ENCODE measurements at regions not wholly inside any gene's neighbourhood (a gene's known extent, or its start where the extent isn't known, plus 50 kb on each side); places are given as distances from the start of the nearest gene placed in this dataset.

DNA sequence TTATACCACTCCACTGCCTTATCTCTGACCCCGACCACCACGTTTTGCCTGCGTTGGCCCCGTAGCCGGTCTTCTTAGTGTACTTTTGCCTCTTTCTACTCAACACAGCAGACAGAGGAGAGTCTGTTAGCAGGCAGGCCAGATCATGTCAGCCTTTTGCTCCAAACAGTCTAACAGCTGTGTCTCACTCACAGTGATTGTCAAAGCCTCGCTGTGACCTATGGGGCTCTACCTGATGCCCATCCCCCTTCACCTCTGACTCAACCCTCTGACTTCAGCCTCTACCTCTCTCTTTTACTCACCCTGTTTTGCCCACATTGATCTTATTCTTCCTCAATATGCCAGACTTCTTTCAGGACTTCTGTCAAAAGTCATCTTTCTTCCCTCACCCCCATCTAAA lies 127.1 kb downstream of the TRIML1 start:
- Mint-ChIP-seq H3K36me3 (no peaks in the 10 kb centered on the region), H3K9me3 (peaks cover 11% of the 10 kb centered on the region), H3K27ac (no peak overlapping the region), H3K27me3 (no peaks in the 10 kb centered on the region), H3K4me1 (no peaks in the 10 kb centered on the region), H3K4me3 (no peak overlapping the region)
- no peak for DNase-seq

GRCh38 chr4:188268131-188268908 lies 129.1 kb downstream of the TRIML1 start:
- no peak for DNase-seq
- no peak overlapping the region for H3K27ac Mint-ChIP-seq
- no peaks in the 10 kb centered on the region for H3K4me1 Mint-ChIP-seq
- H3K9me3 Mint-ChIP-seq = peaks cover 8% of the 10 kb centered on the region
- H3K4me3 Mint-ChIP-seq = no peak overlapping the region
- no peaks in the 10 kb centered on the region for H3K27me3 Mint-ChIP-seq
- no peaks in the 10 kb centered on the region for H3K36me3 Mint-ChIP-seq

GRCh38 chr4:188270273-188271069 lies 131.2 kb downstream of the TRIML1 start:
- Mint-ChIP-seq H3K27me3 (no peaks in the 10 kb centered on the region), H3K4me1 (no peaks in the 10 kb centered on the region), H3K9me3 (peaks cover 4% of the 10 kb centered on the region), H3K4me3 (no peak overlapping the region), H3K36me3 (no peaks in the 10 kb centered on the region), H3K27ac (no peak overlapping the region)
- DNase-seq = no peak

DNA sequence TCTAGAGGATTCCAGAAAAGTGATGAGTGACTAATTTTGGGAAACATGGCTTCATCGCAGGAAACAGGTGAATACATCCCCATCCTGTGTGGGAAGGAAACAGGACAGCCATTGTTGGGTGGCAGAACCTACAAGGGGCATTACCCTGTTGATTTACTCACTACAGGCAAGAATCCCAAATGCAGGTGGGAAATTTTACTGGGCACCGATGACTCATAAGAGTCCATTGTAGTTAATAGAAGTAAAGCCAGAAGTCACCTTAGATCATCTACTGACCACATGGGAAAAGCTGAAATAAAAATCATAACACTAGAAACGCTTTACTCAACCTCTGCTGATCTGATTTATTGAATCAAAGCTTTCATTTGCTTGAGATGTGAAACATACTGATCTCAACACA lies 136.4 kb downstream of the TRIML1 start:
- no peak for DNase-seq
- no peaks in the 10 kb centered on the region for H3K27me3 Mint-ChIP-seq
- H3K4me1 Mint-ChIP-seq = no peaks in the 10 kb centered on the region
- no peaks in the 10 kb centered on the region for H3K9me3 Mint-ChIP-seq
- H3K4me3 Mint-ChIP-seq = no peak overlapping the region
- H3K36me3 Mint-ChIP-seq = no peaks in the 10 kb centered on the region
- H3K27ac Mint-ChIP-seq = no peak overlapping the region

DNA sequence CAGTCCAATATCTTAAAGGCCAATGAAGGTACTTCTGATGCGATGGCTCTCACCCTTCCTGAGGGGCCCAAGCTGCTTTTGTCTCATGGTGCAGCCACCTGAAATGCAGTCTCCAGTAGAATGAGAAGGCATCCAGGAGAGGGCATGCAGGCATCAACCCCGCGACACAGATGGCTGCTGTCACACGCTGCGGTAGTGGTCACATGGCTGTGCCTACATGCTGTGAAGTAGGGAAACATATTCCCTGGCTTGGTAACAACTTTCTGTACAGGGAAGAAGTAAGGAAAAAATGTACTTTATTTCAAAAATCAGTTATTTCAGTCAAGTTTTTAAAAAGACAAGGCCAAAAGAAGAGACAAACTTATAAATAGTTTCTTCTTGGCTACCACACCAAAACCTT lies 139.9 kb downstream of the TRIML1 start:
- DNase-seq = no peak
- no peaks in the 10 kb centered on the region for H3K36me3 Mint-ChIP-seq
- no peaks in the 10 kb centered on the region for H3K4me1 Mint-ChIP-seq
- H3K27ac Mint-ChIP-seq = no peak overlapping the region
- no peaks in the 10 kb centered on the region for H3K9me3 Mint-ChIP-seq
- peaks cover 17% of the 10 kb centered on the region for H3K27me3 Mint-ChIP-seq
- H3K4me3 Mint-ChIP-seq = no peak overlapping the region

DNA sequence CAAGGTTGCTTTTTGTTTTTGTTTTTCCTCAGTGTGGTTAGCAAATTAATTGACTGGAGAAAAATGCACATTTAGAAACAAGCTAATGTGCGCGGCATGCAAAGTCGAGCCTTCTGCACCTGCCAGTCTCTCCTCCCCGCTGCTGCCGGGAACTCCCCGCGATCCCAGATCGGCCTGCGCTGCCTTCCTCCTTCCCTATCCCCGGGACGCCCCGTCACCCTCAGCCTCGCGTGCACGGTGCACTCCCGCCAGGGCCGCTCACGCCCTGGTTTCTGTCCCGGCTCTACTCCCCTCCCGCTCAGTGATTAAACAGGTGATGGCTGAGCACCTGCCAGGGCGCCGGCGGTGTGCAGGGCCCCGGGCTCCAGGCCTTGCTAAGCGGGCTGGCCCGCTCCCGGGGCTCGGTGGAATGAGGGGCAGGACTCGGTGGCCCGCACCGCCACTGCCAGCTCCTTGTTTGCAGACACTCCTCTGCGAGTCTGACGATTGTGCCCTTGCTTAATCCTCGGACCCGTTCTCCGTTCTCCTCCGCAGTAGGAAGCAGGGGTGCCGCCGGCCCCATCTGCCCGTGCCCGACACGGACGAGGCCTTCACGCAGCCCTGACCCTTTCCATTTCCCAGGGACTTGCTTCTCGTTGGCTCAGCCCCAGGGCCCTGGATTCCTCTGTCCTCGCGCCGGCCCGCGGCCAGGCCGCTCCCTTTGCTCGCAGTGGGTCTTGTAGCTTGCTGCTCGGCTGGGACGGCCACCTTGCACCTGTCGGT lies 143.4 kb downstream of the TRIML1 start:
- Mint-ChIP-seq H3K4me1 (no peaks in the 10 kb centered on the region), H3K36me3 (no peaks in the 10 kb centered on the region), H3K9me3 (peaks cover 4% of the 10 kb centered on the region), H3K27ac (no peak overlapping the region), H3K4me3 (no peak overlapping the region), H3K27me3 (peaks cover 17% of the 10 kb centered on the region)
- DNase-seq = no peak

DNA sequence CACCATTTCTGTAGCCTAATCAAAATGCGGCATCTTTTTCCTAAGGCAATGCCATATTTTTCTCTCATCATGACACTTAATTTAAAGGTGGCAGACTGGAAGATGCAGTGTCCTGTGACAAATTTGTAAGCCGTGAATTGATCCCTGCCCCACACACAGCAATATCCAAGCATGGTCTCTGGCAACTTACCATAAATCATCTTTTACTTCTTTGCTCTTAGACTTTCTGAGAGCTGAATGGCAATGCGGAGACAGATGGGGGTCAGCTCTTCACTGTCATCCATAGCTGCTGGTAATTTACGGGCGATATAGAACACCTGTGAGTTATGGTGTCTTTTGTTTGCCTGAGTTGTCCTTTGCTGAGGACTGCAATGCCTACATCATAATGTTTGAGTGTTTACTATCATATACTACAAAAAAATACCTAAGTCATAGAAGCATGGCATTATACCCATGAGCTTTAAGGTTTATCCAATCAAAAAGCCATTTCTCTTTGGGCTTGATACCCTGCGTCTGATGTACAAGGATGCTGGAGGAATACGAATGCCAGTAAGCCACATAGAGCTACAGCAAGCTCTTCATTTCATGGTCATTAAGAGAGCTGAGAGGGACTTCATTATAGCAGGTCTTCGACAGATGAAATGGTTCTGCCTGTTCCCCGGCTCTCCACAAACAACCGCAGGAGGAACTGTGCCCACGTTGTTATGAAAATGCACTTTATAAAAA lies 148.1 kb downstream of the TRIML1 start:
- peaks cover 4% of the 10 kb centered on the region for H3K9me3 Mint-ChIP-seq
- DNase-seq = no peak
- H3K4me3 Mint-ChIP-seq = no peak overlapping the region
- no peak overlapping the region for H3K27ac Mint-ChIP-seq
- no peaks in the 10 kb centered on the region for H3K36me3 Mint-ChIP-seq
- peaks cover 13% of the 10 kb centered on the region for H3K27me3 Mint-ChIP-seq
- H3K4me1 Mint-ChIP-seq = no peaks in the 10 kb centered on the region

- Mint-ChIP-seq H3K4me1 (no peaks in the 10 kb centered on the region), H3K36me3 (no peaks in the 10 kb centered on the region), H3K27ac (no peak overlapping the region), H3K27me3 (no peaks in the 10 kb centered on the region), H3K9me3 (peaks cover 4% of the 10 kb centered on the region), H3K4me3 (no peak overlapping the region)
- no peak for DNase-seq
Measured at GRCh38 chr4:188289531-188290125, 150.4 kb downstream of the TRIML1 start.

- no peak for DNase-seq
- Mint-ChIP-seq H3K36me3 (no peaks in the 10 kb centered on the region), H3K27ac (no peak overlapping the region), H3K4me1 (no peaks in the 10 kb centered on the region), H3K4me3 (no peak overlapping the region), H3K9me3 (peaks cover 4% of the 10 kb centered on the region), H3K27me3 (no peaks in the 10 kb centered on the region)
Measured at GRCh38 chr4:188295899-188296298, 156.7 kb downstream of the TRIML1 start.

DNA sequence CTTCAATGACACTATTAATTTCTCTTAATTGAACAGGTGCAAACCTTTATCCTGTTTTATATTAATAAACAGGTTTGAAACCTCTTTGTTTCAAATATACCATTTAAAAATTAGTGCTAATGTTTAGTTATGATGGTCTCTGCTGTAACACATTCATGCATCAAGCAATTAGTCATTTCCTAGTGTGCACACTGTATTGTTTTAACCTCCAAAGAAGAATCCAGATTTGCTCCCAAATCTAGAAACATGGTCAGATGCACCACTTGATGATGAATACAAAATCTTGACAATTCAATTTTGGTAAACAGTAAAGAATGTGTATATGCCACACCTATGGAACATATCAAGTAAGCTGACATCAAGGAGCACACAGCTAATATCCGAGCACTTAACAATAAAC lies 157.1 kb downstream of the TRIML1 start:
- peaks cover 5% of the 10 kb centered on the region for H3K9me3 Mint-ChIP-seq
- H3K36me3 Mint-ChIP-seq = no peaks in the 10 kb centered on the region
- H3K4me3 Mint-ChIP-seq = no peak overlapping the region
- H3K27me3 Mint-ChIP-seq = no peaks in the 10 kb centered on the region
- DNase-seq = no peak
- no peak overlapping the region for H3K27ac Mint-ChIP-seq
- H3K4me1 Mint-ChIP-seq = no peaks in the 10 kb centered on the region

DNA sequence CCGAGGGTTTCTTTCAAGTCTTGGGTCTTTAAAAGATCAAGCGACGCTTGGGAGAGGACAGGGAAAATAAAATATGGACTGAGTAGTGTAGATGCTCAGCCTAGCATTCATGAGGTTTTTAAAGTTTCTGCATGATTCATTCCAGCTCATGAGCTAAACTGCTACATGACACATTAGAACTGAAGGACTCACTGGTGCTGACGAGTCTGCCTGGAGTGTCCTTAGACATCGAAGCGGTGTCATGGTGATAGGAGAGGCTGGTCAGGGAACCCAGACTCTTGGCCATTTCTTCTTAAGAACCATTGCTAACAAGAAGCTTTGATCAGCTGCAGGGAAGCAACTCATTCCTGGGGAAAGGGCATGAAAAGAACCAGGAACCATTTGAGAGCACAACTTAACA lies 158.6 kb downstream of the TRIML1 start:
- H3K27me3 Mint-ChIP-seq = no peaks in the 10 kb centered on the region
- no peaks in the 10 kb centered on the region for H3K4me1 Mint-ChIP-seq
- no peaks in the 10 kb centered on the region for H3K36me3 Mint-ChIP-seq
- H3K27ac Mint-ChIP-seq = no peak overlapping the region
- no peak for DNase-seq
- H3K4me3 Mint-ChIP-seq = no peak overlapping the region
- H3K9me3 Mint-ChIP-seq = peaks cover 7% of the 10 kb centered on the region

DNA sequence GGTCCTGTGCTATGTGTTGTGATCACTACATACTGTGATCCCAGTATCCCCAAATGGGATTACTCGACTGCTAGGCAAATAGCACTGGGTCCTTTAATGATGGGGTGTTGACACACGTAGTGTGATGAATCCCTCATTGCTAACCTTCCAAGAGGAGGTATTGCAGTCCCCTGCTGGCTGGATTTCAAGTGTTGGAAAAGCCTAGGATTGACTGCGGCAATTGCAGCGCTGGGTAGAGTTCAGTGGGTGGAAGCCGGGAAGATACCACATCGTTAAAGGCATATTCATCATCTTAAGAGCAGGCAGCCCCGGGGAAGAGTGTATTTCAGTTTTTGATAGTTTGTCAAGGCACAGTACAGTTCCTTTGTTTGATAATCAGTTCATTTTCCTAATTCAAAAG lies 159.9 kb downstream of the TRIML1 start:
- H3K4me1 Mint-ChIP-seq = no peaks in the 10 kb centered on the region
- no peak for DNase-seq
- peaks cover 7% of the 10 kb centered on the region for H3K9me3 Mint-ChIP-seq
- no peaks in the 10 kb centered on the region for H3K27me3 Mint-ChIP-seq
- no peak overlapping the region for H3K4me3 Mint-ChIP-seq
- H3K36me3 Mint-ChIP-seq = no peaks in the 10 kb centered on the region
- no peak overlapping the region for H3K27ac Mint-ChIP-seq

GRCh38 chr4:188300385-188300784 lies 161.1 kb downstream of the TRIML1 start:
- Mint-ChIP-seq H3K27me3 (no peaks in the 10 kb centered on the region), H3K4me3 (no peak overlapping the region), H3K36me3 (no peaks in the 10 kb centered on the region), H3K4me1 (no peaks in the 10 kb centered on the region), H3K27ac (no peak overlapping the region), H3K9me3 (peaks cover 9% of the 10 kb centered on the region)
- no peak for DNase-seq

- H3K4me3 Mint-ChIP-seq = no peak overlapping the region
- H3K27ac Mint-ChIP-seq = no peak overlapping the region
- peaks cover 12% of the 10 kb centered on the region for H3K9me3 Mint-ChIP-seq
- no peaks in the 10 kb centered on the region for H3K27me3 Mint-ChIP-seq
- no peak for DNase-seq
- no peaks in the 10 kb centered on the region for H3K36me3 Mint-ChIP-seq
- no peaks in the 10 kb centered on the region for H3K4me1 Mint-ChIP-seq
Measured at GRCh38 chr4:188305690-188306089, 166.4 kb downstream of the TRIML1 start.
